HG03097 (cell line): ENCODE measurements at regions not wholly inside any gene's neighbourhood (a gene's known extent, or its start where the extent isn't known, plus 50 kb on each side); places are given as distances from the start of the nearest gene placed in this dataset.

ENCODE experiments used
- ATAC-seq: cut with Tn5 transposase; IDR thresholded peaks from one replicate; pipeline ENCODE4 v1.9.1; 2021; ENCODE audit not compliant: unreplicated experiment, low FRiP score

DNA sequence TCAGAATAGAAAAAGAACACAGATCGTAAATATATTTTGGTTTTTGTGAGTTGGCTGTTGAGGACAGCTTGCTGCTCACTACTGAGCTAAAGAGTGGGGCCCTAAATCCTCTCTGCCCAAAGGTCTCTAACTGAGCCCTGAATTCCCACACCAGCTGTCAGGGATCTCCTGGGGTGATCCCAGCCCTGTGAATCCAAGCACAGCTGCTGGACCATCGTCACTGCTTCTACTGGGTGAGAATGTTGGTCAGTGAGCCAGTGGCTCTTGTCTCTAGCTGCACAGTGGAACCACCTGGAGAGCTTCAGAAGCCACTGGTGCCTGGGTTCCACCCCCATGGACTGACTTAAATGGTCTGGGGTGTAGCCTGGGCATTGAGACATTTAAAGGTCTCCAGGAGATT is 90.5 kb upstream of the IL12A start:
- no peak for ATAC-seq

GRCh38 chr3:159899166-159899565 is 89.5 kb upstream of the IL12A start:
- ATAC-seq = no peak

GRCh38 chr3:159902546-159903314 is 85.9 kb upstream of the IL12A start:
- peak; percentile 44 for ATAC-seq

DNA sequence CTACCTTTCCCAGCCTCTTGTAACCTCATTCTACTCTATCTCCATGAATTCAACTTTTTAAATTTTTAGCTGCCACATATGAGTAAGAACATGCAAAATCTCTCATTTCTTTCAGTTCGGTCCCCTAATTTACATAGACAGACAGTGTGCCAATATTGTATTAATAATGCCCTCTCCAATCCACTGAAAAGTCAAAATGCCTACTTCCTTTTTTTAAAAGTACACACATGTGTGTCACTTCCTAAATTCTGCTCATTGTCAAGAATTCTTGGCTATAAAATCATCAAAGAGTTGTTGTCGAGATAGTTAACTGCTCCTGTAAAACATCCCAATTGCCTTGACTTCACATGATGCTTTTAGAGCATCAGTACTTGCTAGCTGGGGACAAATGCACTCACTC is 84.2 kb upstream of the IL12A start:
- no peak for ATAC-seq

DNA sequence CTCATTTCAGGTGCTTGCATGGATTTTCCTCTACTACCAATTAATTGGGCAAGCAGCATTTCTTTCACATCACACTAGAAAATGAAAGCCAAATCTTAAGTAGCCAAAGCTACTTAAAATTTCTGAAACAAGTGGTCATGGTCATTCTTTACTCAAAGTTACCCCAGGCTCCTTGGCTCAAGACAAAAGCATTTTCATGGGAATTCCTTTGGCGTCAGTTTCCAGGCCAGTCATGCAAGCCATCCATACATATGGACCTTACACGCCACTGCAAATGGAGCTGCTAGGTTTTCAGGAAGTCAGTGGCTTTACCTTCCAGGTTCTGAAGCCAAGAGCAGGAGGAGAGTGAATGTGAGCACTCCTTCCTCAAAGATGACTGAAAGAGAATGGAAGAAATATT is 83.7 kb upstream of the IL12A start:
- no peak for ATAC-seq

DNA sequence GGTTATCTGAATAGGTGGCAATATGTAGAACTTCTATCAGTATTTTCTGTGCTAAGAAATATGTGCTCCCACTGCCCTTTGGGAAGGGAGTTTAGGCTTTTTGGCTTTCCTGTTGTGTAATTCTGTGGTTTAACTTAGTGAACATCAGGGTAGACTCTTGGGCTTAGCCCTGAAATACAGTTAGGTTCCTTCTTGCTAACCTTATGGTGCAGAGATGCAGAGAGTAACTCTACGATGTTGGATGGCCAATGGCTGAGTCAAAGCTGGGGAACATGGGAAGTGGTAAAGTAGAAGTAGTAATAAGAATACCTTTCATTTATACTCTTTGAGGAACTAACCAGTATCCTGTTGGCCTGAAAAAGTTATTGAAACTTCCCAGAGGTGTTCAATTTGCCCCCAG is 80.8 kb upstream of the IL12A start:
- ATAC-seq = no peak

GRCh38 chr3:159910991-159911663 is 77.5 kb upstream of the IL12A start:
- peak; percentile 75 for ATAC-seq

- ATAC-seq = no peak
Observed at GRCh38 chr3:159911664-159912037, 77.0 kb upstream of the IL12A start.

DNA sequence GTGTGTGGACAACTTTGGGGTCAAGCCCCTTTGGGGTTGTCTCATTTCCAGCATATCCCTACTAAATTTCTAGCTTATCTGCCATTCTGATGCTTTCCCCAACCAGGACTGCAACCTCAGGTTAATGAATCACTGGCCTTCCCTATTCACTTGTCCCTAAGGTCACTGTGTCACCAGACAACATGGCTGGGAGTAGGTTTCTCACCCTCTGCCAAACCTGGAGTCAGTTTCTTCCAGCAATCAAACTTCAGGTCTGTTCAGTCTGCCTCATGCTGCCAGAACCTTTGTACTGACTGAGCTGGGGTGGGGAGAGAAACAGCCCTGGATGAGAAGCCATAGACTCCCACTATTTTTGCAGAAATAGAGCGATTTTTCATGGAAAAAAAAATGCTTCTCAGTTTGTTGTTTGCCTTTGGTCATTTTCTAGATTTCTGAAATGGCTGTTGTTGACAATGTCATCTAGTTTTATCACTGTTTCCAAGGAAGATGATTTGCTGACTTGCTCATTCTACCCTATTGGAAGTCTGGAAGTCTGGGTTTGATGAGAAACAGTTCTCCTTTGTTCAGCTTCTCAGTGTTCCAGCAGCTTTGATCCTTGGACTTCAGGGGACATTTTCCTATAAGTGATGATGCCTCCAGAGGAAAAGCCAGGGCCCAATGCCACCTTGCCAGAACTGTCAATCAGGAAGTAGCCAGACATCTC is 74.8 kb upstream of the IL12A start:
- ATAC-seq = no peak

- no peak for ATAC-seq
Observed at GRCh38 chr3:159914426-159914825, 74.2 kb upstream of the IL12A start.

DNA sequence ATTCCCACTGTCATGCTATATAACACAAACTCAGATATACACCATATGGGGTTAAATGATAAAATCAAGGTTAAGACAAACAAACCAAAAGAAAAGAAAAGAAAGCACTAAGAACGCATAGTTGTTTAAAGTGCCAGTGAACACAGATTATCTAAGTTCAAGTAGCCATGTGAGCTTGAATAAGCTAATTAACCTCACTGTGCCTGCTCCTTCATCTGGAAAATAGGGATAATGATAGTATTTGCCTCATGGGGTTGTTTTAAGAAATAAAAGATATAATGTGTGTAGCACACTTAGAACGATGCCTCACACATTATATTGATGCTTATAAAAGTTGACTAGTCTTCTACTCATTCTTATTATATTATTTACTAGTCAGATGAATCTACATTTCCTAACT is 72.6 kb upstream of the IL12A start:
- no peak for ATAC-seq

DNA sequence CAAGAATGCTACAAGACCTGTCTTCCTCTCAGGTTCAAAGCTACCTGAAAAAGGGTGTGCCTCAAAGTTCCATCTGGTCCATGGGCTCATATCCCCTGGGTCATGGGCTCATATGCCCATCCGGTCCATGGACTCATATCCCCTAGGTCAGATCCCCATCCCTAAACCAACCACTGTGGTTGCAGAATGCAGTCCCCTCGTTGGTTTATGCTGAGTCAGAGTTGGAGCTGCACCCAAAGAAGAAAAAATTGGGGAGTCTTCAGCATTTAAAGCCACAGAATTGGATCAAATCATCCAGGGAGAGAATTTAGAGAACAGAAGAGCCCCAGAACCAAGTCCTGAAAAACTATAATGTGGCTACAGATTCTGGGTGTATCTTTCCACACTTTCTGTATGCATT is 71.5 kb upstream of the IL12A start:
- ATAC-seq = no peak

DNA sequence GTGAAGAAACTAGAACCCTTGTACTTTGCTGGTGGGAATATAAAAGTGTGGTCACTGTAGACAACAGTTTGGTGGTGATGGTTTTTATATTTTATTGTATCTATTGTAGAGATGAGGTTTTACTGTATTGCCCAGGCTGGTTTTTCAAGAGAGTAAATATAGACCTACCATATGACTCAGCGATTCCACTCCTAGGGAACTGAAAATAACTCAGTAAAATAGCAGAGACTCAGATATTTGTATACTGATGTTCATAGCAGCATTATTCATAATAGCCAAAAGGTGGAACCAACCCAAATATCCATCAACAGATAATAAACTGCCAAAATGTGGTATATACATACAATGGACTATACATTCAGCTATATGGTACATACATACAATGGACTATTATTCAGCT is 68.8 kb upstream of the IL12A start:
- peak; percentile 68 for ATAC-seq

GRCh38 chr3:159922193-159922840 is 66.3 kb upstream of the IL12A start:
- no peak for ATAC-seq

DNA sequence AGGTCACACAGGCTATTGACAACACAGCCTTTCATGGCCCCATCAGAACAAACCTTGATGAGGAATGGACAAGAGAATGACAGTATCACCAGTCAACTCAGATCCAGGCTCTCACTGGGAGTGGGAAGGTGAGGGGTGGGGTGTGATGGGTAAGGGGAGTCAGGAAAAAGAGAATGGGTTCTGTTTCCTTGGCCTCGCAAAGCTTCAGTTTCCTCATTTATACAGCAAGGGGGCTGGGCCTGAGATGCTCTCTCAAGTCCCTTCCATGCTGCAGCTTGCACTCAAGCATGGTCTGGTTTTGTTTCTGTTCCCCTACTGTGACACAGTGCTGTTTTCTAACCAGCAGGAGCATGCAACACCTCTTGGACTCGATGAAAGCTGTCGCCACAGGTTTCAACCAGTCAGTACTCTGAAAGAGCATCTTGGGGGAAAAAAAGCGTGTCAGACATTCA is 65.7 kb upstream of the IL12A start:
- peak; percentile 94 for ATAC-seq

GRCh38 chr3:159923336-159923735 is 65.3 kb upstream of the IL12A start:
- ATAC-seq = no peak

GRCh38 chr3:159923956-159924355 is 64.7 kb upstream of the IL12A start:
- ATAC-seq = no peak

DNA sequence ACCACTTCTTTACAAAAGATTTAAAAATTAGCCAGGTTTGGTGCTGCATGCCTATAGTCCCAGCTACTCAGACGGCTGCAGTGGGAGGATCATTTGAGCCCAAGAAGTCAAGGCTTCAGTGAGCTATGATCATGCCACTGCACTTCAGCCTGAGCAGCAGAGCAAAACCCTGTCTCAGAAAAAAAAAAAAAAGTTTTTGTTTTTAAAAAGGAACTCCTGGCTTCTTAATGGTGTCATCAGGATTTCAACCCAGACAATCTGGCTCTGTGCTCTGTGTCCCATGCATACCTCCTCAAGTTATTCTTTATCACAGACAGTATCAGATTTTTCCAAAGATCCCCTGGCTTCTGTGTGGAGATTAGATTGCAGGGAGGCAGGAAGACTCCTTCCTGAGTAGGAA is 64.2 kb upstream of the IL12A start:
- ATAC-seq = no peak

DNA sequence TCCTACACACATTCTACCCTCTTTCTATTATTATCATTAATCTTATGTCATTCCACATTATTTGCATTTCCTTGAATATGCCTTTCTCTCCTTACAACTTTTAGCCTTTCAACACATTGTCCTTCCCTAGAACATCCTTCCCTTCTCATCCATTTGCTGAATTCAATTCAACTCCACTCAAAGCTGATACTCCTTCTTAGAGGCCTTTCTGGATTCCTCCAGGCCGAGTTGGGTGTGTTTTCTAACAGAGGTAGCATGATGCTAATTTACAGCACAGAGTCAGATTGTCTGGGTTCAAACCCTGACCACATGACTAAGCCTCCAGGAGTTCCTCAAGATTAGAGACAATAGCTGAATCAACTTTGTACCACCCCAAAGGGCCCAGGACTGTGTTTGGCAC is 63.4 kb upstream of the IL12A start:
- no peak for ATAC-seq

DNA sequence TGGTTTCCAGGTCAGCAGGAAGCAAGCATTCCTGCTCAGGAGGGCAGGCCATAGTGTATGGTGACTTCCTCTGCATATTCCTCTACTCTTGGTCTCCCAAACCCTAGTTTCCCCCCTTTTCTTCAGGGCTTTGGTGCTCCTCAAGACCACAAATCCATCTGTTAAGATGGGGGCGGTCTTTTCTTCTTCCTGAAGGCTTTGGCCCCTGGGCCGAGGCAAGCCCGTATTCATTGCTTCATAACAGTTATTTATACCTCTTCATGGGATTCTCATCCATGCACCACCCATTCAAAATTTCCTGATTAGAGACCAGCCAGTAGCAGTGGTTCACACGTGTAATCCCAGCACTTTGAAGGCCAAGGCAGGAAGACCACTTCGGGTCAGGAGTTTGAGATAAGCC is 62.1 kb upstream of the IL12A start:
- no peak for ATAC-seq

DNA sequence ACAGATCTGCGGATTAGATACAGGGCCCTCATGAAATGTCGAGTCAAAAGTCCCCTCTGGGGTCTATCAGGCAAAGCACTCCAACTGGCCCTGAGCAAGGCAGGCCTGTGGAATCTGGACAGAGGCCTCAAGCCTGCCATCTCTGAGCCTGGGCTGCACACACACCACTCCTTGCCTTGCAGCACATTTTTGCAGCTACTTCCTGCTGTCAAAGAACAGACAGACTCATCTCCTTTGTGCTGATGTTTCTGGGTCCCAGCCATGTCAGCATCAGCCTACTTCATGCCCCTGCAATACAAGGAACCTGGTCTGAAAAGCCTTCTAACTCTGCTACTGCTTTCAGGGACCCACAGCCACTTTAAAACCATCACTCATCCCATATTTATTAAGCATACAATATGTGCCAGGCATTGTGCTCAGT is 60.6 kb upstream of the IL12A start:
- no peak for ATAC-seq
